ENCODE measurements at regions not wholly inside any gene's neighbourhood (a gene's known extent, or its start where the extent isn't known, plus 50 kb on each side); places are given as distances from the start of the nearest gene placed in this dataset.

DNA sequence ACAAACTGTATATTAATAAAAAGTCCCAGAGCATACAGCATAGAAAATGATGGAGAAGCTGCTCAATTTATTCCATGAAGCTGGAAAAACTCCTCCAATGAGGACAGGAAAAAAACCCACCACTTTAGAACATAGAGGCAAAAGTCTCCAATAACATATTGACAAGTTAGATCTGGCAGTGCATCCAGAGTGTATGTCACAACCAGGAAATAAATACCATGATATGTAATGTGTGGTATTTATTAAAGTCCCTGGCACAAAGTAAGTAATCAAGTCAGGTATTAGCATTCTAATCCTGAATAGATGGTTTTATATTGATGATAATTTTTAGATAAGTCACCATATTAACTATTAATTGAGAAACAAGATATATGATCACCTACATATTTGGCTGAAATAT is 427.3 kb upstream of the HS6ST1 start:
- H3K4me1 ChIP-seq (ENCODE audit: control insufficient read depth, low read length) = peaks cover 19% of the 10 kb centered on the region
- no peaks in the 10 kb centered on the region for H3K79me2 ChIP-seq (ENCODE audit: control insufficient read depth, low read length)
- no peaks in the 10 kb centered on the region for H3K36me3 ChIP-seq (ENCODE audit: control insufficient read depth, low read length)
- H3K4me2 ChIP-seq (ENCODE audit: low read length) = no peak overlapping the region
- no peak overlapping the region for H3K27ac ChIP-seq (ENCODE audit: low read depth, low read length)
- TF ChIP-seq, protein P1, sequence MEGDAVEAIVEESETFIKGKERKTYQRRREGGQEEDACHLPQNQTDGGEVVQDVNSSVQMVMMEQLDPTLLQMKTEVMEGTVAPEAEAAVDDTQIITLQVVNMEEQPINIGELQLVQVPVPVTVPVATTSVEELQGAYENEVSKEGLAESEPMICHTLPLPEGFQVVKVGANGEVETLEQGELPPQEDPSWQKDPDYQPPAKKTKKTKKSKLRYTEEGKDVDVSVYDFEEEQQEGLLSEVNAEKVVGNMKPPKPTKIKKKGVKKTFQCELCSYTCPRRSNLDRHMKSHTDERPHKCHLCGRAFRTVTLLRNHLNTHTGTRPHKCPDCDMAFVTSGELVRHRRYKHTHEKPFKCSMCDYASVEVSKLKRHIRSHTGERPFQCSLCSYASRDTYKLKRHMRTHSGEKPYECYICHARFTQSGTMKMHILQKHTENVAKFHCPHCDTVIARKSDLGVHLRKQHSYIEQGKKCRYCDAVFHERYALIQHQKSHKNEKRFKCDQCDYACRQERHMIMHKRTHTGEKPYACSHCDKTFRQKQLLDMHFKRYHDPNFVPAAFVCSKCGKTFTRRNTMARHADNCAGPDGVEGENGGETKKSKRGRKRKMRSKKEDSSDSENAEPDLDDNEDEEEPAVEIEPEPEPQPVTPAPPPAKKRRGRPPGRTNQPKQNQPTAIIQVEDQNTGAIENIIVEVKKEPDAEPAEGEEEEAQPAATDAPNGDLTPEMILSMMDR (IDR thresholded peaks at IDR 0.05; ENCODE audit: low read depth, low read length, poor library complexity, severe bottlenecking) = no peak
- TF ChIP-seq EZH2phosphoT487 (IDR thresholded peaks at IDR 0.05; ENCODE audit: borderline replicate concordance, low read length) = no peak
- H3K9me3 ChIP-seq (ENCODE audit: control insufficient read depth, insufficient read depth, low read length) = no peaks in the 10 kb centered on the region
- H3K27me3 ChIP-seq (ENCODE audit: control insufficient read depth, low read length) = no peaks in the 10 kb centered on the region
- no peaks in the 10 kb centered on the region for H3K9me2 ChIP-seq (replicated peaks; ENCODE audit: control insufficient read depth, low read length)
- no peaks in the 10 kb centered on the region for H3F3A ChIP-seq (ENCODE audit: control insufficient read depth, insufficient read depth)
- H4K20me1 ChIP-seq (ENCODE audit: control insufficient read depth, insufficient read depth, low read depth, low read length) = no peaks in the 10 kb centered on the region
- no peak overlapping the region for H3K4me3 ChIP-seq (ENCODE audit: low read length)

- Histone ChIP-seq H3K27me3 (ENCODE audit: control insufficient read depth, low read length) (no peaks in the 10 kb centered on the region), H3K4me3 (ENCODE audit: low read length) (no peak overlapping the region), H3K4me1 (ENCODE audit: control insufficient read depth, low read length) (peaks cover 23% of the 10 kb centered on the region), H3K9me2 (replicated peaks; ENCODE audit: control insufficient read depth, low read length) (no peaks in the 10 kb centered on the region), H3K4me2 (ENCODE audit: low read length) (no peak overlapping the region), H3F3A (ENCODE audit: control insufficient read depth, insufficient read depth) (no peaks in the 10 kb centered on the region), H3K9me3 (ENCODE audit: control insufficient read depth, insufficient read depth, low read length) (no peaks in the 10 kb centered on the region), H3K36me3 (ENCODE audit: control insufficient read depth, low read length) (no peaks in the 10 kb centered on the region), H3K27ac (ENCODE audit: low read depth, low read length) (no peak overlapping the region), H3K79me2 (ENCODE audit: control insufficient read depth, low read length) (no peaks in the 10 kb centered on the region), H4K20me1 (ENCODE audit: control insufficient read depth, insufficient read depth, low read depth, low read length) (no peaks in the 10 kb centered on the region)
- TF ChIP-seq, protein P1 (IDR thresholded peaks at IDR 0.05; ENCODE audit: low read depth, low read length, poor library complexity, severe bottlenecking) = no peak
- TF ChIP-seq EZH2phosphoT487 (IDR thresholded peaks at IDR 0.05; ENCODE audit: borderline replicate concordance, low read length) = no peak
These were observed 427.7 kb upstream of the HS6ST1 start for GRCh38 chr2:128746356-128746755.

- H3K9me3 ChIP-seq (ENCODE audit: control insufficient read depth, insufficient read depth, low read length) = no peaks in the 10 kb centered on the region
These were observed 429.7 kb upstream of the HS6ST1 start for GRCh38 chr2:128748336-128748735.

More at GRCh38 chr2:128748336-128748735, 429.7 kb upstream of the HS6ST1 start:
- Histone ChIP-seq H3K27ac (ENCODE audit: low read depth, low read length) (no peak overlapping the region), H3K4me2 (ENCODE audit: low read length) (no peak overlapping the region), H3K9me2 (replicated peaks; ENCODE audit: control insufficient read depth, low read length) (no peaks in the 10 kb centered on the region), H3K4me1 (ENCODE audit: control insufficient read depth, low read length) (peaks cover 42% of the 10 kb centered on the region), H3K4me3 (ENCODE audit: low read length) (no peak overlapping the region), H3K27me3 (ENCODE audit: control insufficient read depth, low read length) (no peaks in the 10 kb centered on the region), H4K20me1 (ENCODE audit: control insufficient read depth, insufficient read depth, low read depth, low read length) (no peaks in the 10 kb centered on the region), H3K36me3 (ENCODE audit: control insufficient read depth, low read length) (no peaks in the 10 kb centered on the region), H3K79me2 (ENCODE audit: control insufficient read depth, low read length) (no peaks in the 10 kb centered on the region), H3F3A (ENCODE audit: control insufficient read depth, insufficient read depth) (peaks cover 11% of the 10 kb centered on the region)
- TF ChIP-seq EZH2phosphoT487 (IDR thresholded peaks at IDR 0.05; ENCODE audit: borderline replicate concordance, low read length) = no peak
- TF ChIP-seq, protein P1 (IDR thresholded peaks at IDR 0.05; ENCODE audit: low read depth, low read length, poor library complexity, severe bottlenecking) = no peak

All from DOHH2 (cell line).